Fibroblast of lung (primary cell): ENCODE measurements at regions not wholly inside any gene's neighbourhood (a gene's known extent, or its start where the extent isn't known, plus 50 kb on each side); places are given as distances from the start of the nearest gene placed in this dataset.

Experiments
- CTCF ChIP-seq, 2 donors: IDR thresholded peaks in 1 of 2; conservative IDR thresholded peaks in 1 of 2; 1 replicate in 1 of 2; 2 replicates in 1 of 2; pipeline ENCODE4 v1.5.1; 2011 to 2012; ENCODE audit warnings: low read length in 2 of 2, control low read depth in 1 of 2, inconsistent platforms in 1 of 2, low read depth in 1 of 2, mild to moderate bottlenecking in 1 of 2
- EZH2 ChIP-seq: IDR thresholded peaks from 2 replicates; pipeline ENCODE4 v1.5.1; 2012; ENCODE audit warnings: low read length, control low read depth, mild to moderate bottlenecking; ENCODE audit errors: missing control alignments

- TF ChIP-seq CTCF (conservative IDR thresholded peaks at IDR 0.05 in 1 of 2, IDR thresholded peaks at IDR 0.05 in 1 of 2; ENCODE audit: low read depth in 1 of 2, low read length in 2 of 2) (no peak), EZH2 (no peak)
Observed at GRCh38 chr21:22356663-22357062, 1358.5 kb downstream of the NCAM2 start.
